M059J (cell line): ENCODE measurements at regions not wholly inside any gene's neighbourhood (a gene's known extent, or its start where the extent isn't known, plus 50 kb on each side); places are given as distances from the start of the nearest gene placed in this dataset.
A peak's percentile ranks its signal among the peaks of the same experiment; 100 is the strongest.

Experiments
- DNase-seq: peaks from one replicate; pipeline ENCODE4 v3.0.0-alpha.2; 2012; ENCODE audit warnings: low read depth

GRCh38 chr7:35747611-35748010, 52.7 kb upstream of the HERPUD2 start:
- DNase-seq, result no peak

DNA sequence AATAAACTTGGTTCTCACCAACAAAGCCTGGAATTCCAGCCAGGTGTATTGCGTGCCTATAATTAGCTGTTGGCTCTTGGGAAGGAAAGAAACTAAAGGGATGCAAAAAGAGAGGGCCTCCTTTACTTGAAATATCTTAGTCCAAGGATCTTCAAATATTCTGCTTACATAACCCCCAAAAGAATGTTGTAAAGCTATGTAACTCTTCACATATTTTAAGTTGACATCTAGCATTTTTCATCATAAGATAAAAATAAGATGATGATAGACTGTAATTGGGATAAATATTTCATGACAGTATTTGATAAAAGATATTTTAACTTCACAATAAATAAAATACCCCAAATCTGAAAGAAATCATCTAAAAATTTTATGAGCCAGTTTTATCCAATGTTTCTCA, 52.5 kb upstream of the SEPTIN7 start:
- no peak for DNase-seq

GRCh38 chr7:35749556-35749955, 51.3 kb upstream of the SEPTIN7 start:
- DNase-seq, result peak; percentile 34
